Retinal pigment epithelial cell (primary cell): ENCODE measurements at regions not wholly inside any gene's neighbourhood (a gene's known extent, or its start where the extent isn't known, plus 50 kb on each side); places are given as distances from the start of the nearest gene placed in this dataset.

Experiments used
- DNase-seq: peaks from one replicate; pipeline ENCODE4 v3.0.0-alpha.2; 2010; ENCODE audit warnings: low read depth
- H3K4me3 ChIP-seq: 2 replicates; pipeline ENCODE4 v1.5.1; 2011; ENCODE audit warnings: mild to moderate bottlenecking, low read length, control low read depth, moderate library complexity
- TF ChIP-seq, protein P1 (sequence below): conservative IDR thresholded peaks from 2 replicates; pipeline ENCODE4 v1.5.1; 2011; ENCODE audit warnings: low read depth, low read length, control low read depth, inconsistent platforms

DNA sequence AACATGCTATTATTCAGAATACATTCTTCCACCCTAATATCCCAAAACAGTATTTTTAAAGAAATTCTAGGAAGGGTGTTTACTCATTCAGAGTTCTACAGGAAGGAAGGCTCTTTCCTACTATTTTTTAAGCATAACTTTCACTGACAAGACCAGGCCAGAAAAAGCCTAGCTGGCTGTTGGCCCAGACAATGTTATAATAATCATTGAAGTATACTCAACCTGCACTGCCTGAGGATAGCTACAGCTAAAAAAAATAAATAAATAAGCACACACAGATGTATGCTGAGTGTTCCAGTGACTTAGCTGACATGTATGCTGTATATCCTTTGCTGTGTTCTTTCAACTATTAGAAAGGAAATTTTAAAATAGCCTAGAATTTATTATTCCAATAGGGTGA, 145.8 kb upstream of the SPRY1 start:
- no peak overlapping the region for H3K4me3 ChIP-seq
- TF ChIP-seq, protein P1, sequence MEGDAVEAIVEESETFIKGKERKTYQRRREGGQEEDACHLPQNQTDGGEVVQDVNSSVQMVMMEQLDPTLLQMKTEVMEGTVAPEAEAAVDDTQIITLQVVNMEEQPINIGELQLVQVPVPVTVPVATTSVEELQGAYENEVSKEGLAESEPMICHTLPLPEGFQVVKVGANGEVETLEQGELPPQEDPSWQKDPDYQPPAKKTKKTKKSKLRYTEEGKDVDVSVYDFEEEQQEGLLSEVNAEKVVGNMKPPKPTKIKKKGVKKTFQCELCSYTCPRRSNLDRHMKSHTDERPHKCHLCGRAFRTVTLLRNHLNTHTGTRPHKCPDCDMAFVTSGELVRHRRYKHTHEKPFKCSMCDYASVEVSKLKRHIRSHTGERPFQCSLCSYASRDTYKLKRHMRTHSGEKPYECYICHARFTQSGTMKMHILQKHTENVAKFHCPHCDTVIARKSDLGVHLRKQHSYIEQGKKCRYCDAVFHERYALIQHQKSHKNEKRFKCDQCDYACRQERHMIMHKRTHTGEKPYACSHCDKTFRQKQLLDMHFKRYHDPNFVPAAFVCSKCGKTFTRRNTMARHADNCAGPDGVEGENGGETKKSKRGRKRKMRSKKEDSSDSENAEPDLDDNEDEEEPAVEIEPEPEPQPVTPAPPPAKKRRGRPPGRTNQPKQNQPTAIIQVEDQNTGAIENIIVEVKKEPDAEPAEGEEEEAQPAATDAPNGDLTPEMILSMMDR = no peak
- DNase-seq = no peak

DNA sequence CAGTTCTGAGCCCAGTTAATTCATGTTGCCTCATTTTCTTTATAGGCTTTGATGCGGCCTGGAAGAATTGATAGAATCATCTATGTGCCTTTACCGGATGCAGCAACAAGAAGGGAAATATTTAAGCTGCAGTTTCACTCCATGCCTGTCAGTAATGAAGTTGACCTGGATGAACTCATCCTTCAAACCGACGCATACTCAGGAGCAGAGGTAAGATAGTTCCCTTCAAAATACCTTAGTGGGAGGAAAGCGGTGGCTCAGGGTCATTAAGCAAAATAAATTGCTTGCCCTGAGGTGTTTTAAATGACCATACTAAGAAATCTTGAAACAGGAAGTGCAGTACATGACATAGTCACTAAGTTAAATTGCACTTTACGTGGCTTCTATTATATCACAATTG, 140.6 kb upstream of the SPRY1 start:
- no peak for DNase-seq
- H3K4me3 ChIP-seq = no peak overlapping the region
- TF ChIP-seq, protein P1 = no peak

DNA sequence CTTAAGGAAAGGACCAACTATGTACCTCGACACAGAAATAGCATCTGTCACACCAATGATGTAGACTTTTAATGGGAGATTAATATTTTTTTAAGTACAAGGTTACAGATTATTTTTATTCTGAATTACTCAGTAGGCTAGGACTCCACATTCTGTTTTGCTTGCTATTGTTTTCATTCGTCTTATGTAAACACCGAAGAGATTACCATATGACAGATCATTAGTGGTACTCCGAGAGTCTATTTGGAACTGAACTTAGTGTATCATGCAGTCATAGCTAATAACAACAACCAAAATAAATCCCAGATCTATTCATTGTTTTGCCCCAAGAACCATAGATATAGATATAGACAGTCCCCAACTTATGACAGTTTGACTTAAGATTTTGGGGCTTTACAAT, 139.7 kb upstream of the SPRY1 start:
- TF ChIP-seq, protein P1 = no peak
- no peak overlapping the region for H3K4me3 ChIP-seq
- no peak for DNase-seq

DNA sequence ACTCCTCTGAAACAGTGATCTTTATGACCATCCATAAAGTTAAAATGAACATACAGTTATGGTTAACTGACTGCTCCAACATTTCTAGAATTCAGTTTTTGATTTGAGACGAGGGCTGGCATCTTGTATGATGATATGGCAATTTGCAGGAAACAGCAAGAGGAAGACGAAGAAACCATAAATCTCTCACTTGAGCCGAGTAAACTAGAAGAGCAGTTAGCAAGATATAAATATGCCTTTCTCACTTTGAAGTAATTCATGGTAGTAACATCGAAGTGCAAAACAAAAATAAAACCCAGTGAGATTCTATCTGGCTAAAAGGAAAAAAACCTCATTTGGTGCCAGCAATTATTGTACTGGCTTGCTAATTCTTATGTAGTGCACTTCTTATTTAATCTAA, 139.0 kb upstream of the SPRY1 start:
- no peak for DNase-seq
- H3K4me3 ChIP-seq = no peak overlapping the region
- TF ChIP-seq, protein P1 = no peak

DNA sequence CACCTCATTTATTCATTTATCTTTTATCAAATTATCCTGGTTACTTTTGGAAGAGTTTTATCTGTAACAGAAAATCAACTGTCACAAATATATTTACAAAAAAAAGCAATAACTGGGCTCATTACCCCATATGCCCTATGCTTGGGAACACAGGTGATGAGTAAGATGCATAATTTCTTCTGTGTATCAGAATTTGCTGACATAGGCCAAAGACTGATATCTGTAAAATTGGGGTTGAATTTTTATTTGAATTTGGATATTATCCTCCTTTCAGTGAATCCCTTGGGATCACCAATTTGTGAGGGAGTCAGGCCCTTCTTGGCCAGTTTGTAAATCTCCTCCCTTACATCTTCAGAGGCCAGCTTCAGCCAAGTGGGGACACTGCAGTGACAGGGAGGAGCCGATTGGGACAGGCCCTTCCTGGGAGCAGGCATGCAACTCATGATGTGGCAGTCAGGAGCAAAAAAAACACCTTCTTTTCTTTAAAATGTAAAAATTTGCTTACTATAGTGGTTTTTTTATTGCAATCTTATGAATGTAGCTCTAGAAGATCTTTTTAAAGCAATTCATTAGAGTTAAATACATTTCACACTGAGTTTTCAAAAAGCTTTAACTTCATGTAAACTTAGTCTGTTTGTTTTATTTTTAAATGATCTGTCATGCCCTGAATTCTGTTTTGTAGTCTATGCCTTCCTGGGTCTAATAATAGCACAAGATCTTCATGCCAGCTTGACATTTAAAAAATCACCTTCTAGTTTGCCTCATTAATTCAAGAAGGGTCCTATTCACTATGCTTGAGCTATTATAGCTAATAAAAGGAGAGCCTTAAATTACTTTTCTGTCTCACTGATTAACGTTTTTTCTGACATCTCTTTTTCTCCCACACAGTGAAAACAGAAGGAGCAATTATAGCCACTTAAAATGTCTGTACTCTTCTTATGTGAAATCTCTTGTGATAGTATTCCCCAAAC, 136.6 kb upstream of the SPRY1 start:
- TF ChIP-seq, protein P1 = no peak
- DNase-seq = no peak
- no peak overlapping the region for H3K4me3 ChIP-seq

DNA sequence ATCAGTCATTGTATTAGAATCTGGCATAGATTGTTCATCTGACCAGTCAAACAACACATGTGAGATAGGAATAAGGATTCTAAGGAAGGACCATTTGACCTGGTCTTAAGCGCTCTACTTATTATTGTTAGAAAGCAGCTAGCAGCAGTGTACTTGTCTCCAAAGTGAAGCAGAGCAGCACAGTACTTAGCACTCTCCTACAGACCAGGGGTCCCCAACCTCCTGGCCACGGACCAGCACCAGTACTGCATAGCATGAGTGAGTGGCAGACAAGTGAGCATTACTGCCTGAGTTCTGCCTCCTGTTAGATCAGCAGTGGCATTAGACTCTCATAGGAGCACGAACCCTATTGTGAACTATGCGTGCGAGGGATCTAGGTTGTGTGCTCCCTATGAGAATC, 135.9 kb upstream of the SPRY1 start:
- TF ChIP-seq, protein P1 = no peak
- H3K4me3 ChIP-seq = no peak overlapping the region
- DNase-seq = no peak

DNA sequence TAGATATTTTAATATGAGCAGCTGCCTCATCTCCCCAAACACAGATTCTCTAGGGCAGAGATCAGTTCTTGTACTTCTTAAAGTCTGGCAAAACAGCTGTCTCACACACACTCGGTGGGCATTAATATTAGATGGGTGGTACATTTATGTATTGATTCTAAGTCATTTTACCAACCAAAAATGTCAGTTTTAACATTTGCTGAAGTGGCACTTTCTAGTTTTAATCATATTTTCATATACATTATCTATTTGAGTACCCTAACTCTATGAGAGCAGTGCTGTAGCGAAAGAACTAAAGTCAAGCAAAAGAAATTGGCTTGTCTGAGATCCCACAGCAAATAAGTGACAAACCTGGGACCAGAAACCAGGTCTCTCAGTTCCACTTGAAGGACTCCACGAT, 134.5 kb upstream of the SPRY1 start:
- no peak for DNase-seq
- H3K4me3 ChIP-seq = no peak overlapping the region
- TF ChIP-seq, protein P1 = no peak
